Suppressor macrophage (primary cell): ENCODE measurements at regions not wholly inside any gene's neighbourhood (a gene's known extent, or its start where the extent isn't known, plus 50 kb on each side); places are given as distances from the start of the nearest gene placed in this dataset.
"Not testable (repeated sequence)": the region's sequence is repeated elsewhere in the genome, so short reads cannot be mapped to it uniquely, and the experiment has no call there.

Source experiments
- DNase-seq, 4 experiments: peaks; one replicate each; pipeline ENCODE4 v3.0.0-alpha.2; 2020 to 2022

GRCh38 chr2:38483776-38484501, 106.9 kb upstream of the ATL2 start:
- no peak for DNase-seq

- not testable (repeated sequence) for DNase-seq
These were observed 105.6 kb upstream of the ATL2 start for GRCh38 chr2:38482710-38483109.

GRCh38 chr2:38480617-38481016, 103.5 kb upstream of the ATL2 start:
- DNase-seq, result no peak

- DNase-seq, result no peak
These were observed 99.9 kb upstream of the ATL2 start for GRCh38 chr2:38477006-38477405.

GRCh38 chr2:38475567-38475881, 98.5 kb upstream of the ATL2 start:
- DNase-seq, result no peak

GRCh38 chr2:38474715-38475566, 97.9 kb upstream of the ATL2 start:
- no peak for DNase-seq

GRCh38 chr2:38474021-38474456, 97.0 kb upstream of the ATL2 start:
- peak in 3 of 4 experiments; percentile 11 to 47 (median 44) for DNase-seq

GRCh38 chr2:38473333-38474005, 96.4 kb upstream of the ATL2 start:
- DNase-seq, result no peak

GRCh38 chr2:38470115-38470514, 93.0 kb upstream of the ATL2 start:
- no peak for DNase-seq

GRCh38 chr2:38467768-38468455, 90.8 kb upstream of the ATL2 start:
- no peak for DNase-seq

GRCh38 chr2:38466876-38467767, 90.0 kb upstream of the ATL2 start:
- no peak for DNase-seq

- no peak for DNase-seq
These were observed 89.3 kb upstream of the ATL2 start for GRCh38 chr2:38466409-38466808.

GRCh38 chr2:38465789-38466127, 88.7 kb upstream of the ATL2 start:
- peak; percentile 19 to 58 (median 52) for DNase-seq

GRCh38 chr2:38464971-38465788, 88.1 kb upstream of the ATL2 start:
- DNase-seq, result no peak

GRCh38 chr2:38463752-38464151, 86.7 kb upstream of the ATL2 start:
- DNase-seq, result no peak

GRCh38 chr2:38462121-38462661, 85.1 kb upstream of the ATL2 start:
- DNase-seq, result peak in 3 of 4 experiments; percentile 7 to 16 (median 14)

- DNase-seq, result no peak
These were observed 84.4 kb upstream of the ATL2 start for GRCh38 chr2:38461470-38461869.

- no peak for DNase-seq
These were observed 83.2 kb upstream of the ATL2 start for GRCh38 chr2:38460313-38460712.

GRCh38 chr2:38454081-38454480, 77.0 kb upstream of the ATL2 start:
- no peak for DNase-seq

- not testable (repeated sequence) for DNase-seq
These were observed 74.7 kb upstream of the ATL2 start for GRCh38 chr2:38451778-38452177.

- no peak for DNase-seq
These were observed 73.4 kb upstream of the ATL2 start for GRCh38 chr2:38450509-38450908.
